ENCODE measurements at regions not wholly inside any gene's neighbourhood (a gene's known extent, or its start where the extent isn't known, plus 50 kb on each side); places are given as distances from the start of the nearest gene placed in this dataset.

GRCh38 chr14:71395636-71396035, 488.4 kb downstream of the PCNX1 start:
- H2BK20ac ChIP-seq (ENCODE audit: low read depth, low read length, poor library complexity, severe bottlenecking), result no peak overlapping the region
- H2BK5ac ChIP-seq (ENCODE audit: insufficient read length, low read length), result no peak overlapping the region
- Mint-ChIP-seq H3K4me3 (no peak overlapping the region), H3K36me3 (ENCODE audit: insufficient read depth in 1 of 3, low read depth in 3 of 3) (no peaks in the 10 kb centered on the region), H3K27ac (no peak overlapping the region), H3K9me3 (no peaks in the 10 kb centered on the region), H3K4me1 (peaks cover 9 to 21% of the 10 kb centered on the region in 2 experiments), H3K27me3 (ENCODE audit: low read depth) (no peaks in the 10 kb centered on the region)
- no peak overlapping the region for H3K14ac ChIP-seq (ENCODE audit: insufficient read depth, low read length)
- H3T11ph ChIP-seq (ENCODE audit: low read length), result no peak overlapping the region
- no peak overlapping the region for H3K4me2 ChIP-seq (ENCODE audit: insufficient read depth, insufficient read length, low read length)
- H4K5ac ChIP-seq (ENCODE audit: insufficient read length, low read depth, low read length), result no peak overlapping the region
- no peaks in the 10 kb centered on the region; the same call in 1 of the 2 replicates for H3K4me1 ChIP-seq (ENCODE audit: insufficient read depth, low read length)
- no CpG with 5 or more reads among the region's 2 CpGs for WGBS (ENCODE audit: extremely low coverage, insufficient read length, low lambda C conversion rate)
- no peak for DNase-seq
- no peak overlapping the region for H3K27ac ChIP-seq (ENCODE audit: insufficient read length, low read depth, low read length)
- H2BK12ac ChIP-seq (ENCODE audit: insufficient read length, low read depth, low read length), result no peak overlapping the region
- H3K9me3 ChIP-seq (ENCODE audit: control insufficient read depth, low read depth, low read length), result no peaks in the 10 kb centered on the region
- no peak overlapping the region for H2AK5ac ChIP-seq (ENCODE audit: insufficient read length, low read length)
- H2BK120ac ChIP-seq (ENCODE audit: low read depth, low read length, poor library complexity, severe bottlenecking), result no peak overlapping the region
- peaks cover 3% of the 10 kb centered on the region for H4K20me1 ChIP-seq (ENCODE audit: control insufficient read depth, insufficient read depth, insufficient read length)
- no peak overlapping the region for H3K18ac ChIP-seq (ENCODE audit: insufficient read length, low read depth, low read length)
- peaks cover 5% of the 10 kb centered on the region for H3K79me1 ChIP-seq (ENCODE audit: insufficient read depth, low read depth, low read length, poor library complexity, severe bottlenecking)
- H3K23me2 ChIP-seq (ENCODE audit: insufficient read length, low read depth, low read length, poor library complexity, severe bottlenecking), result no peaks in the 10 kb centered on the region
- no peak for TF ChIP-seq CTCF (conservative IDR thresholded peaks at IDR 0.05)
- no peak overlapping the region for H4K8ac ChIP-seq (replicated peaks; ENCODE audit: insufficient read length, low read depth, low read length)
- H3K9ac ChIP-seq (ENCODE audit: extremely low read depth, insufficient read length, low read length), result no peak overlapping the region
- H2AFZ ChIP-seq (ENCODE audit: low read length), result no peak overlapping the region
- H2BK15ac ChIP-seq (ENCODE audit: low read depth, low read length), result no peak overlapping the region
- no peaks in the 10 kb centered on the region for H3K27me3 ChIP-seq (ENCODE audit: insufficient read depth, low read length)
- H3K23ac ChIP-seq (ENCODE audit: insufficient read length, low read depth, low read length), result no peak overlapping the region
- H3K79me2 ChIP-seq (ENCODE audit: insufficient read depth, low read length), result peaks cover 8% of the 10 kb centered on the region; the same call in 1 of the 2 replicates
- H3K4ac ChIP-seq (ENCODE audit: low read depth, low read length), result no peak overlapping the region
- no peak overlapping the region for H4K91ac ChIP-seq (ENCODE audit: insufficient read length, low read depth, low read length)
- H3K56ac ChIP-seq (ENCODE audit: insufficient read length, low read depth, low read length), result no peak overlapping the region
